HL-60 (cell line): ENCODE measurements at regions not wholly inside any gene's neighbourhood (a gene's known extent, or its start where the extent isn't known, plus 50 kb on each side); places are given as distances from the start of the nearest gene placed in this dataset.

Source experiments
- CTCF ChIP-seq: IDR thresholded peaks from one replicate; pipeline ENCODE4 v1.5.1; 2011; ENCODE audit warnings: low read length, control low read depth, inconsistent platforms; ENCODE audit not compliant: insufficient read depth
- TF ChIP-seq, protein P1 (sequence below): IDR thresholded peaks from 2 replicates; pipeline ENCODE4 v1.6.1; 2012; ENCODE audit warnings: low read depth; ENCODE audit not compliant: insufficient replicate concordance

- TF ChIP-seq, protein P1, sequence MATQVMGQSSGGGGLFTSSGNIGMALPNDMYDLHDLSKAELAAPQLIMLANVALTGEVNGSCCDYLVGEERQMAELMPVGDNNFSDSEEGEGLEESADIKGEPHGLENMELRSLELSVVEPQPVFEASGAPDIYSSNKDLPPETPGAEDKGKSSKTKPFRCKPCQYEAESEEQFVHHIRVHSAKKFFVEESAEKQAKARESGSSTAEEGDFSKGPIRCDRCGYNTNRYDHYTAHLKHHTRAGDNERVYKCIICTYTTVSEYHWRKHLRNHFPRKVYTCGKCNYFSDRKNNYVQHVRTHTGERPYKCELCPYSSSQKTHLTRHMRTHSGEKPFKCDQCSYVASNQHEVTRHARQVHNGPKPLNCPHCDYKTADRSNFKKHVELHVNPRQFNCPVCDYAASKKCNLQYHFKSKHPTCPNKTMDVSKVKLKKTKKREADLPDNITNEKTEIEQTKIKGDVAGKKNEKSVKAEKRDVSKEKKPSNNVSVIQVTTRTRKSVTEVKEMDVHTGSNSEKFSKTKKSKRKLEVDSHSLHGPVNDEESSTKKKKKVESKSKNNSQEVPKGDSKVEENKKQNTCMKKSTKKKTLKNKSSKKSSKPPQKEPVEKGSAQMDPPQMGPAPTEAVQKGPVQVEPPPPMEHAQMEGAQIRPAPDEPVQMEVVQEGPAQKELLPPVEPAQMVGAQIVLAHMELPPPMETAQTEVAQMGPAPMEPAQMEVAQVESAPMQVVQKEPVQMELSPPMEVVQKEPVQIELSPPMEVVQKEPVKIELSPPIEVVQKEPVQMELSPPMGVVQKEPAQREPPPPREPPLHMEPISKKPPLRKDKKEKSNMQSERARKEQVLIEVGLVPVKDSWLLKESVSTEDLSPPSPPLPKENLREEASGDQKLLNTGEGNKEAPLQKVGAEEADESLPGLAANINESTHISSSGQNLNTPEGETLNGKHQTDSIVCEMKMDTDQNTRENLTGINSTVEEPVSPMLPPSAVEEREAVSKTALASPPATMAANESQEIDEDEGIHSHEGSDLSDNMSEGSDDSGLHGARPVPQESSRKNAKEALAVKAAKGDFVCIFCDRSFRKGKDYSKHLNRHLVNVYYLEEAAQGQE: no peak
- no peak for TF ChIP-seq CTCF
Measured at GRCh38 chr5:61906820-61907219, 399.2 kb upstream of the KIF2A start.
